ENCODE measurements at regions not wholly inside any gene's neighbourhood (a gene's known extent, or its start where the extent isn't known, plus 50 kb on each side); places are given as distances from the start of the nearest gene placed in this dataset.
A peak's percentile ranks its signal among the peaks of the same experiment; 100 is the strongest.

DNA sequence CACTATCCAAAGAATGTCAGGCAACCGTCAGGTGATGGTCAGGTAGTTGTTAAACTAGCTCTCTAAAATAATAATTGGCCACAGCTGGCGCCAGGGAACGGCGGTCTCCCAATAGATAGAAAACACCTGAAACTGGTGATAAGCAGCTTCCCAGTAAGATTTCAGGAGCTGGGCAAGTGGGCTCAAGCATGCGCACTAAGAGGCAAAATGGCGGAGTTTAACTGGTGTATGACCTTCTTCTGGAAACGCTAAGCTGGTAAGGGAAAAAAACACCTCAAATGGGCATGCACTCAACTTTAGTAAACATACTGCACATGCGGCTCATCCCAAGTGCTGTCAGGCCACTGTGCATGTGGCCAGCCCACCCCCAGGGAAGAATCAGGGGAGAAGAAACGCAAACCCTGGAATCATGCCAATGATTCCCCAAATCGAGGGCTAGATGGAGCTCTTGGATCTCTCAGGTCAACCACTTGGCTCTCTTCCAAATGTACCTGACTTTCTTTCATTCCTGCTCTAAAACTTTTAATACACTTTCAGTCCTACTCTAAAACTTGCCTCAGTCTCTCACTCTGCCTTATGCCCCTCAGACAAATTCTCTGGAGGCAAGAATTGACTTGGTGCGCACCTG is 195.0 kb downstream of the ZNF621 start:
- intact Hi-C loops (cut with DNase I): no loop called here
- TF ChIP-seq, protein P1, sequence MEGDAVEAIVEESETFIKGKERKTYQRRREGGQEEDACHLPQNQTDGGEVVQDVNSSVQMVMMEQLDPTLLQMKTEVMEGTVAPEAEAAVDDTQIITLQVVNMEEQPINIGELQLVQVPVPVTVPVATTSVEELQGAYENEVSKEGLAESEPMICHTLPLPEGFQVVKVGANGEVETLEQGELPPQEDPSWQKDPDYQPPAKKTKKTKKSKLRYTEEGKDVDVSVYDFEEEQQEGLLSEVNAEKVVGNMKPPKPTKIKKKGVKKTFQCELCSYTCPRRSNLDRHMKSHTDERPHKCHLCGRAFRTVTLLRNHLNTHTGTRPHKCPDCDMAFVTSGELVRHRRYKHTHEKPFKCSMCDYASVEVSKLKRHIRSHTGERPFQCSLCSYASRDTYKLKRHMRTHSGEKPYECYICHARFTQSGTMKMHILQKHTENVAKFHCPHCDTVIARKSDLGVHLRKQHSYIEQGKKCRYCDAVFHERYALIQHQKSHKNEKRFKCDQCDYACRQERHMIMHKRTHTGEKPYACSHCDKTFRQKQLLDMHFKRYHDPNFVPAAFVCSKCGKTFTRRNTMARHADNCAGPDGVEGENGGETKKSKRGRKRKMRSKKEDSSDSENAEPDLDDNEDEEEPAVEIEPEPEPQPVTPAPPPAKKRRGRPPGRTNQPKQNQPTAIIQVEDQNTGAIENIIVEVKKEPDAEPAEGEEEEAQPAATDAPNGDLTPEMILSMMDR (IDR thresholded peaks at IDR 0.05): no peak
- H3K4me1 ChIP-seq: no peaks in the 10 kb centered on the region
- DNase-seq: peak in 2 of 4 donors; percentile 29 to 59
- H3K27me3 ChIP-seq: no peaks in the 10 kb centered on the region
- H3K9me3 ChIP-seq: no peaks in the 10 kb centered on the region
- no peaks in the 10 kb centered on the region for H3K36me3 ChIP-seq
- no peak overlapping the region for H3K27ac ChIP-seq
- no peak overlapping the region for H3K4me3 ChIP-seq
- ATAC-seq: peak; percentile 52

DNA sequence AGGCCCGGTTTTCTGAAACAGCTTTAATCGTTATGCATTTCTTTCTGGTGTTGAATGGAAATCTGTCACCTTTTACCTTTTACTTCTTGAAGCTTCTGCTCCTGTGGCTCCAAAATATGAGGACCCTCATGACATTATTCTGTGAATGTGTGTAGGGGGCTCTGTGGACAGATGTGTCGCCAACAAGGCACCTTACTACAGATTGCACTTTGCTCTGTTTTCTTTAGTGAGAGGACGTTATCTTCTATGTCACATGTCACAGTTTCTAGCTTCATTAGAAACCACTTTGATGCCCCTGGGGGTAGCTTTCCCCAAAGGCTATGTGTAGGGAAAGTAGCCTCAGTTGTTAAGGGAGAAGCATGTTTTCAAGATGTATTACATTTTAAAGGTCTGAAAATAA is 195.6 kb downstream of the ZNF621 start:
- DNase-seq (no peak), ATAC-seq (no peak)
- Histone ChIP-seq H3K27ac (no peak overlapping the region), H3K4me3 (no peak overlapping the region), H3K4me1 (no peaks in the 10 kb centered on the region), H3K27me3 (no peaks in the 10 kb centered on the region), H3K36me3 (no peaks in the 10 kb centered on the region), H3K9me3 (no peaks in the 10 kb centered on the region)
- intact Hi-C loops (cut with DNase I): no loop called here
- TF ChIP-seq, protein P1 (IDR thresholded peaks at IDR 0.05): no peak

DNA sequence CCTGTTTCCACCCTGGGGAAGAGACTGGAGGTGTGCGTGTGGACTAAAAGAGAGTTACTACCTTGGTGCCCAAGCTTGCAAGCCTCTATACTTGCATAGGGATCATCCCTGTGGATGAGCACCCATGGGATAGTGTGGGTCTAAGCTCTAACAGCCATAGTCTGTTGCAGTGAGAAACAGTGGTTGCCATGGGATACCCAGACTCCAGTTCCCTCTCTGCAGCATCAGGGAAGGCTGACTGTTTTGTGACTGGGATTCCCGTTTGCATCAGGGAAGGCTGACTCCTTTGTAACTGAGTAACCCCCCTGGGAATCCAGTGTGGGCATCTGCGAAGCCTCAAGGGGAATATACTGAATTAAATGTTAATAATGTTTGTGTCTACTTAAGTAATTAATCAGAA is 196.1 kb downstream of the ZNF621 start:
- H3K9me3 ChIP-seq: no peaks in the 10 kb centered on the region
- ATAC-seq (no peak), DNase-seq (no peak)
- intact Hi-C loops (cut with DNase I): no loop called here
- H3K36me3 ChIP-seq: no peaks in the 10 kb centered on the region
- TF ChIP-seq, protein P1 (IDR thresholded peaks at IDR 0.05): no peak
- no peak overlapping the region for H3K27ac ChIP-seq
- no peaks in the 10 kb centered on the region for H3K27me3 ChIP-seq
- H3K4me1 ChIP-seq: no peaks in the 10 kb centered on the region
- H3K4me3 ChIP-seq: no peak overlapping the region

DNA sequence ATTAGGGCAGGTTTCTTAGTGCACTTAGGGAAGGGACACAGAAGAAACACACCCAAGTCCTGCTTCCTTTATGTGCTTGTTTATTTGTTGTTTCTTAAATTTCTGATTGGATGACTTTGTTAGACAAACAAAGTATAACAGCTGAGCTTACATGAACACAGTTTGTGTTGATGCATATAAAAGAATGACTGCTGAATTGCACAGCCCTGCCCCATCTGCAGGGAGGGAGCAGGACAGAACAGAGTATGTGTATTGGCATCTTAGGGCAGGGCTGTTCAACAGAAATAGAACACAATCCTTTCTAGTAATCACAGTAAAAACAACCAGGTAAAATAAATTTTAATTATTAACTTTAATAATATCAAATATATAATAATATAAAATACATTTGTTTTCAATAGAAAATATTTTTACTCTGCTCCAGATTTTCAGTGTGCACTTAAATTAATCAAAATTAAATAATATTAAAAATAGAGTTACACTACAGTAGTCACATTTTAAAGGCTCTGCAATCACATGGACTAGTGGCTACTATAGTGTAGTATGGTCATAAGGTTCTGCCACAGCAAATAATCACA is 198.4 kb downstream of the ZNF621 start:
- no peaks in the 10 kb centered on the region for H3K4me1 ChIP-seq
- no peaks in the 10 kb centered on the region for H3K36me3 ChIP-seq
- no peak for DNase-seq
- intact Hi-C loops (cut with DNase I): no loop called here
- no peak for ATAC-seq
- TF ChIP-seq, protein P1 (IDR thresholded peaks at IDR 0.05): no peak
- no peak overlapping the region for H3K27ac ChIP-seq
- no peaks in the 10 kb centered on the region for H3K9me3 ChIP-seq
- H3K4me3 ChIP-seq: no peak overlapping the region
- H3K27me3 ChIP-seq: no peaks in the 10 kb centered on the region

DNA sequence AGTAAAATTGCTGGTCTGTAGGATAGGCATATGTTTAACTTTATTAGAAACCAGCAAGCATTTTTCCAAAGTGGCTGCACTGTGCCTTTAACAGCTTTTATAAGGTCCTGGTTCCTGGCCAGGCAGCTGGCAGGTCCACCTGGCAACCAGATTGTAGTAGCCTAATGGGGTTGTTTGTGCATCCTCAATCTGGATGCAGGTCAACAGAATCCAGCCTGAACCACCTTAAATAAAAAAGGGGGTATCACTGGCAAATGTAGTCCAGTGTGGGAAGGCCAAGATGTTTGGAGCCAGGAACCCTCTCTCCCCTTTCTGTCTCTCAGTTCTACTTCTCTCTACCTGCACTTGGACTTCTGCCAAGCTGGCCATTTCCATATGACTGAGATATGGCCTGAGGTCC is 200.3 kb downstream of the ZNF621 start:
- no peaks in the 10 kb centered on the region for H3K27me3 ChIP-seq
- no peaks in the 10 kb centered on the region for H3K36me3 ChIP-seq
- ATAC-seq (no peak), DNase-seq (no peak)
- no peak overlapping the region for H3K27ac ChIP-seq
- TF ChIP-seq, protein P1 (IDR thresholded peaks at IDR 0.05): no peak
- H3K4me1 ChIP-seq: no peaks in the 10 kb centered on the region
- peaks cover 0 to 13% of the 10 kb centered on the region in 2 donors for H3K9me3 ChIP-seq
- H3K4me3 ChIP-seq: no peak overlapping the region
- intact Hi-C loops (cut with DNase I): no loop called here

All from left lung (tissue), 4 donors.